ENCODE measurements at regions not wholly inside any gene's neighbourhood (a gene's known extent, or its start where the extent isn't known, plus 50 kb on each side); places are given as distances from the start of the nearest gene placed in this dataset.
"Not testable (repeated sequence)": the region's sequence is repeated elsewhere in the genome, so short reads cannot be mapped to it uniquely, and the experiment has no call there.

- no peak for DNase-seq
- Histone ChIP-seq H3K27ac (no peak overlapping the region), H3K27me3 (no peaks in the 10 kb centered on the region), H3K9me3 (no peaks in the 10 kb centered on the region), H3K4me1 (no peaks in the 10 kb centered on the region), H3K4me3 (no peak overlapping the region), H3K36me3 (no peaks in the 10 kb centered on the region)
- TF ChIP-seq POLR2A (IDR thresholded peaks at IDR 0.05): no peak
- no peak for TF ChIP-seq CTCF (IDR thresholded peaks at IDR 0.05)
These were observed 61.1 kb upstream of the XIST start for GRCh38 chrX:73913580-73913979.

- not testable (repeated sequence) for DNase-seq, H3K4me3 ChIP-seq, H3K27ac ChIP-seq, H3K4me1 ChIP-seq, H3K36me3 ChIP-seq, H3K9me3 ChIP-seq, H3K27me3 ChIP-seq
These were observed 59.4 kb upstream of the XIST start for GRCh38 chrX:73911946-73912345.

- H3K4me1 ChIP-seq, H3K4me3 ChIP-seq, H3K9me3 ChIP-seq, H3K27ac ChIP-seq, H3K36me3 ChIP-seq, DNase-seq, H3K27me3 ChIP-seq: not testable (repeated sequence)
These were observed 53.3 kb upstream of the XIST start for GRCh38 chrX:73905749-73906374.

- TF ChIP-seq POLR2A (IDR thresholded peaks at IDR 0.05) (no peak), CTCF (IDR thresholded peaks at IDR 0.05) (no peak)
- no peaks in the 10 kb centered on the region for H3K4me1 ChIP-seq
- no peak for DNase-seq
These were observed 51.4 kb upstream of the XIST start for GRCh38 chrX:73903941-73904340.

More at GRCh38 chrX:73903941-73904340, 51.4 kb upstream of the XIST start:
- Histone ChIP-seq H3K9me3 (peaks cover 0 to 7% (median 0%) of the 10 kb centered on the region in 4 donors), H3K4me3 (no peak overlapping the region), H3K27ac (no peak overlapping the region), H3K27me3 (no peaks in the 10 kb centered on the region), H3K36me3 (no peaks in the 10 kb centered on the region)

Small RNAs in the stretch of these regions (small RNA-seq; reads per million reads assigned to genes)
- gene ATP5MDP1 (0 reads per million in 2 donors), gene DDX3P2 (0 reads per million in 2 donors), gene MIR374B (4.4 to 22.4 reads per million in 2 donors), gene MIR421 (11.7 to 38.8 reads per million in 2 donors), gene RF02124 (0 reads per million in 2 donors), gene RF02125 (0 reads per million in 2 donors)
